ENCODE measurements at regions not wholly inside any gene's neighbourhood (a gene's known extent, or its start where the extent isn't known, plus 50 kb on each side); places are given as distances from the start of the nearest gene placed in this dataset.

DNA sequence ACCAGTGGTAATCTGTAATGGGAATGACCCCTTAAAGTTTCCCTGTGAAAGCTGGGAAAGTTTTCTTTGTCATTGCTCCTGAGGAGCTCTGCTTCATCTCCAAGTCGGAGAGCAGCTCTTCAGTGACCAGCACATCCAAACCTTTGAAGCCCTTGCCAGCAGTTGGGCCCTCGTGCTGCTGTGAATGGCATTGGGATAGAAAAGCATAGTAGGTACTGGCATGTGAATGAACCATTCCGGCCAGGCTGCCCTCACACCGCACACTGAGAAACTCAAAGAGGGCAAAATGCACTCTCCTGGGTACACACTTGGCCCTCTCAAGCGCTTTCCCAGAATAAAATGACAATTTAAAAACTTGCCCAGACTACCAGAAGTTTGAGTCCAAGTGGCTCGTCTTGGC, 1135.0 kb upstream of the WWC1 start:
- Histone ChIP-seq H2AFZ (no peak overlapping the region), H3K4me2 (ENCODE audit: unreplicated experiment) (no peak overlapping the region), H3K9me2 (ENCODE audit: insufficient read depth) (no peaks in the 10 kb centered on the region), H3K9me3 (ENCODE audit: low read depth) (no peaks in the 10 kb centered on the region), H3K27ac (no peak overlapping the region), H3K4me3 (no peak overlapping the region), H3F3A (ENCODE audit: insufficient read depth) (no peaks in the 10 kb centered on the region), H3K4me1 (ENCODE audit: insufficient read depth) (no peaks in the 10 kb centered on the region), H3K27me3 (replicated peaks; ENCODE audit: insufficient read depth) (no peaks in the 10 kb centered on the region), H4K20me1 (ENCODE audit: insufficient read depth) (no peaks in the 10 kb centered on the region), H3K9ac (no peak overlapping the region), H3K36me3 (ENCODE audit: low read depth) (no peaks in the 10 kb centered on the region), H3K79me2 (ENCODE audit: insufficient read depth) (no peaks in the 10 kb centered on the region)
- 33 to 36% methylated on average over 6 of the region's 6 CpGs for WGBS, 2 experiments (ENCODE audit: low coverage in 1 of 2, low lambda C conversion rate in 2 of 2, missing lambda C conversion rate in 2 of 2)
- TF ChIP-seq EZH2 (IDR thresholded peaks at IDR 0.05; ENCODE audit: insufficient read depth, poor library complexity, severe bottlenecking) (no peak), EZH2phosphoT487 (IDR thresholded peaks at IDR 0.05; ENCODE audit: insufficient read depth, low read depth) (no peak)
- in situ Hi-C loops (cut with MboI), result no loop called here
- DNase-seq, result no peak

DNA sequence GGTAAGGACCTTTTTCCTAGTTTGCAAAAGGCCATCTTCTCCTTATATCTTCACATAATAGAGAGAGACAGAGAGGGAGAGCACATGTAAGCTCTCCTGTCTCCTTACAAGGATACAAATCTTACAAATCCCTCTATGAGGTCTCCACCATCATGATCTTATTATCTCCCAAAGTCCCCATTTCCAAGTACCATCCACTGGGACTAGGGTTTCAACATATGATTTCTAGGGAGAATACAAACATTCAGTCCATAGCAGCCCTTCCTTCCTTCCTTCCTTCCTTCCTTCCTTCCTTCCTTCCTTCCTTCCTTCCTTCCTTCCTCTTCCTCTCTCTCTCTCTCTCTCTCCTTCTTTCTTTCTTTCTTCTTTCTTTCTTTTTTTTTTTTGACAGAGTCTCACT, 1132.9 kb upstream of the WWC1 start:
- H3K9me2 ChIP-seq (ENCODE audit: insufficient read depth), result no peaks in the 10 kb centered on the region
- DNase-seq, result no peak
- H3K27me3 ChIP-seq (replicated peaks; ENCODE audit: insufficient read depth), result no peaks in the 10 kb centered on the region
- H3K4me1 ChIP-seq (ENCODE audit: insufficient read depth), result no peaks in the 10 kb centered on the region
- H3K4me2 ChIP-seq (ENCODE audit: unreplicated experiment), result no peak overlapping the region
- no peaks in the 10 kb centered on the region for H4K20me1 ChIP-seq (ENCODE audit: insufficient read depth)
- H3K79me2 ChIP-seq (ENCODE audit: insufficient read depth), result no peaks in the 10 kb centered on the region
- no peak overlapping the region for H3K9ac ChIP-seq
- H3K36me3 ChIP-seq (ENCODE audit: low read depth), result no peaks in the 10 kb centered on the region
- in situ Hi-C loops (cut with MboI), result no loop called here
- H3F3A ChIP-seq (ENCODE audit: insufficient read depth), result no peaks in the 10 kb centered on the region
- H3K9me3 ChIP-seq (ENCODE audit: low read depth), result no peaks in the 10 kb centered on the region
- no peak overlapping the region for H3K27ac ChIP-seq
- no peak overlapping the region for H2AFZ ChIP-seq
- H3K4me3 ChIP-seq, result no peak overlapping the region
- TF ChIP-seq EZH2phosphoT487 (IDR thresholded peaks at IDR 0.05; ENCODE audit: insufficient read depth, low read depth) (no peak), EZH2 (IDR thresholded peaks at IDR 0.05; ENCODE audit: insufficient read depth, poor library complexity, severe bottlenecking) (no peak)

DNA sequence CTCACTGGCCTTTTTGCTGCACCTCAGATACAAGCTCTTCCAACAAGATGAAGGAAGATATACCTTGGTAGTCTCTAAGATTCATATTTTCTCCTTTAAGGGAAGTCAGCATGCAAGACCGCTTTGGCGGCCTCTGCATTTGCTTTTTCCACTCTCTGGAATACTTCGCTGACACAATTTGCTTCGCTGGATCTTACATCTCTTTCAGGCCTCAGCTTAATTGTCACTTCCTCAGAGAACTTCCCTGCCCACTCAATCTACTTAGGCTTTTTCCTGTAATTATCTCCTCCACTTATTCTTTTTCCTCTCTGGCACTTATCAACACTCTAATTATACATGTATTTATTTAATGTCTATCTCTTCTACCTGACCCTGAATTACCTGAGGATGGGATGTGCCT, 1131.1 kb upstream of the WWC1 start:
- Histone ChIP-seq H3K4me3 (no peak overlapping the region), H3K4me1 (ENCODE audit: insufficient read depth) (no peaks in the 10 kb centered on the region), H3K27ac (no peak overlapping the region), H3K27me3 (replicated peaks; ENCODE audit: insufficient read depth) (no peaks in the 10 kb centered on the region), H2AFZ (no peak overlapping the region), H3K4me2 (ENCODE audit: unreplicated experiment) (no peak overlapping the region), H3K9me3 (ENCODE audit: low read depth) (no peaks in the 10 kb centered on the region), H3K9me2 (ENCODE audit: insufficient read depth) (no peaks in the 10 kb centered on the region), H3K9ac (no peak overlapping the region), H3K79me2 (ENCODE audit: insufficient read depth) (no peaks in the 10 kb centered on the region), H3F3A (ENCODE audit: insufficient read depth) (no peaks in the 10 kb centered on the region), H3K36me3 (ENCODE audit: low read depth) (no peaks in the 10 kb centered on the region), H4K20me1 (ENCODE audit: insufficient read depth) (no peaks in the 10 kb centered on the region)
- 61 to 63% methylated on average over 4 of the region's 4 CpGs for WGBS, 2 experiments (ENCODE audit: low coverage in 1 of 2, low lambda C conversion rate in 2 of 2, missing lambda C conversion rate in 2 of 2)
- DNase-seq, result no peak
- TF ChIP-seq EZH2 (IDR thresholded peaks at IDR 0.05; ENCODE audit: insufficient read depth, poor library complexity, severe bottlenecking) (no peak), EZH2phosphoT487 (IDR thresholded peaks at IDR 0.05; ENCODE audit: insufficient read depth, low read depth) (no peak)
- in situ Hi-C loops (cut with MboI), result no loop called here

DNA sequence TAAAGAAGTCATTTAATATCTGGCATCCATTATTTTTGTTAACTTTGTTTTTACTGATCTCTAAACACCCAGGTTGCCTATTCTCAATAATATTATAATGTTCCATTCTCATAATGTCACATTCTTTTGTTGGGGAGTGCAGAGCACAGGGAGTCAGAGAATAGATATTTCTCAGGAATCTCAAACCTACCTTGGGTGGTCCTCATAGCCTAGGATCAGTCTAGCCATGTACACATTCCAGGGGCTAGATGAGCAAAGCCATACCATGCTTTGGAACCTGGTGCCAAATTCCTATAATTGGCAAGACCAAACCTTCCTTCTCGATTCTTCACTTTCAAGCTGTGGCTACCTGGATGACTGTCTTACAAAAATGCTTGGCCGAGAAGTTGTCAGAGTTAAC, 1124.7 kb upstream of the WWC1 start:
- Histone ChIP-seq H3F3A (ENCODE audit: insufficient read depth) (no peaks in the 10 kb centered on the region), H3K27me3 (replicated peaks; ENCODE audit: insufficient read depth) (no peaks in the 10 kb centered on the region), H3K4me2 (ENCODE audit: unreplicated experiment) (no peak overlapping the region), H4K20me1 (ENCODE audit: insufficient read depth) (no peaks in the 10 kb centered on the region), H3K36me3 (ENCODE audit: low read depth) (no peaks in the 10 kb centered on the region), H3K4me3 (no peak overlapping the region), H3K9ac (no peak overlapping the region), H3K9me2 (ENCODE audit: insufficient read depth) (no peaks in the 10 kb centered on the region), H3K9me3 (ENCODE audit: low read depth) (no peaks in the 10 kb centered on the region), H2AFZ (no peak overlapping the region), H3K27ac (no peak overlapping the region), H3K79me2 (ENCODE audit: insufficient read depth) (no peaks in the 10 kb centered on the region), H3K4me1 (ENCODE audit: insufficient read depth) (no peaks in the 10 kb centered on the region)
- WGBS, 2 experiments (ENCODE audit: low coverage in 1 of 2, low lambda C conversion rate in 2 of 2, missing lambda C conversion rate in 2 of 2), result 4 to 11% methylated on average over 2 of the region's 2 CpGs
- no peak for TF ChIP-seq EZH2phosphoT487 (IDR thresholded peaks at IDR 0.05; ENCODE audit: insufficient read depth, low read depth)
- no peak for TF ChIP-seq EZH2 (IDR thresholded peaks at IDR 0.05; ENCODE audit: insufficient read depth, poor library complexity, severe bottlenecking)
- in situ Hi-C loops (cut with MboI), result no loop called here
- no peak for DNase-seq

DNA sequence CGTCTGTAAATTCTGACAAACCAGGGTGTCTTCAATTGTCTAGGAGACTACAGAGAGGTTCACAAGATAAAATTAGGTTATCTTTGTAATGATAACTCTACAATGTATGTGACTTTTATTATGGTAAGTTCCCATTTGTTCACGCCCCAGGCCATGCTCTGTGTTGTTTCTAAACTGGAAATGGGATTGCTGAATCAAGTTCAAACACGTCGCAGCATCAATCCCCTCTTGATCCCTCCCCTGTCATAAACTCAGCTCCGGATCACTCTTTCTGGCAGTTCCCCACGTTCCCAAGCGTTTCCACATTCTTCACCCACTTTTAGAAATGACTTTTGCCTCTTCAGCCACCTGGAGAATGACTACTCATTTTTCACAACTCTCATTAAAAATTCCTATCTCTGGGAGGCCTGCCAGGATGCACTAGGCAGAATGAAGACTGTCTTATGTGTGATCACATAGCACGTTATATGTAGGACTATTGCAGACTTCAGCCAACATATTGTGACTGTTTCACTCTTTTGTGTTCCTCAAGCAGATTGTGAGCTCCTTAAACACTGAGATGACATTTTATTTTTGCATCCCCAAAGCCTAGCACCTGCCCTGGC, 1124.2 kb upstream of the WWC1 start:
- WGBS, 2 experiments (ENCODE audit: low coverage in 1 of 2, low lambda C conversion rate in 2 of 2, missing lambda C conversion rate in 2 of 2), result 6 to 9% methylated on average over 8 of the region's 8 CpGs
- Histone ChIP-seq H3K27ac (no peak overlapping the region), H3K4me1 (ENCODE audit: insufficient read depth) (no peaks in the 10 kb centered on the region), H3K79me2 (ENCODE audit: insufficient read depth) (no peaks in the 10 kb centered on the region), H2AFZ (no peak overlapping the region), H3F3A (ENCODE audit: insufficient read depth) (no peaks in the 10 kb centered on the region), H3K4me3 (no peak overlapping the region), H4K20me1 (ENCODE audit: insufficient read depth) (no peaks in the 10 kb centered on the region), H3K36me3 (ENCODE audit: low read depth) (no peaks in the 10 kb centered on the region), H3K9me2 (ENCODE audit: insufficient read depth) (no peaks in the 10 kb centered on the region), H3K9ac (no peak overlapping the region), H3K4me2 (ENCODE audit: unreplicated experiment) (no peak overlapping the region), H3K9me3 (ENCODE audit: low read depth) (no peaks in the 10 kb centered on the region), H3K27me3 (replicated peaks; ENCODE audit: insufficient read depth) (no peaks in the 10 kb centered on the region)
- in situ Hi-C loops (cut with MboI), result no loop called here
- TF ChIP-seq EZH2phosphoT487 (IDR thresholded peaks at IDR 0.05; ENCODE audit: insufficient read depth, low read depth), result no peak
- TF ChIP-seq EZH2 (IDR thresholded peaks at IDR 0.05; ENCODE audit: insufficient read depth, poor library complexity, severe bottlenecking), result no peak
- no peak for DNase-seq
